H1 (cell line): ENCODE measurements at regions not wholly inside any gene's neighbourhood (a gene's known extent, or its start where the extent isn't known, plus 50 kb on each side); places are given as distances from the start of the nearest gene placed in this dataset.
A peak's percentile ranks its signal among the peaks of the same experiment; 100 is the strongest.

ENCODE experiments used
- CTCF ChIA-PET: fragments of 300-600 bp; sonication (Branson Sonifier 250); formaldehyde crosslinking; loops from one replicate; lab custom pipeline; 2021; ENCODE audit not compliant: partially characterized antibody; lab: Charles Lee
- POLR2A ChIA-PET: fragments of 300-600 bp; sonication (Branson Sonifier 250); formaldehyde crosslinking; loops from one replicate; lab custom pipeline; 2021; ENCODE audit warnings: inconsistent platforms; ENCODE audit not compliant: partially characterized antibody; lab: Charles Lee
- DNase-seq, 2 experiments: peaks; one replicate each; pipeline versions ENCODE4 v3.0.0 to v3.0.0-alpha.2; 2010 to 2022; ENCODE audit warnings: low spot score in 2 of 2, low read depth in 1 of 2, mixed read lengths in 1 of 2
- FAIRE-seq: peaks from 2 replicates; lab custom pipeline; 2011; peaks lifted over from hg19 to GRCh38; lab: Jason Lieb, UNC
- H2AFZ ChIP-seq: 2 replicates; pipeline ENCODE4 v1.8.1; 2012; ENCODE audit warnings: low read length, inconsistent platforms
- H2AK5ac ChIP-seq: 2 replicates; pipeline ENCODE4 v1.6.1; 2013; ENCODE audit warnings: low read depth, low read length
- H2BK120ac ChIP-seq: replicated peaks from 2 replicates; pipeline ENCODE3; 2013; ENCODE audit warnings: low read depth, low read length, inconsistent platforms
- H2BK12ac ChIP-seq: 2 replicates; pipeline ENCODE4 v1.6.1; 2013; ENCODE audit warnings: low read depth, low read length
- H2BK15ac ChIP-seq: 2 replicates; pipeline ENCODE4 v1.6.1; 2013; ENCODE audit warnings: low read length
- H2BK20ac ChIP-seq: 2 replicates; pipeline ENCODE4 v1.6.1; 2013; ENCODE audit warnings: low read length
- H2BK5ac ChIP-seq: 2 replicates; pipeline ENCODE4 v1.6.1; 2013; ENCODE audit warnings: low read depth, low read length
- H3K14ac ChIP-seq: 2 replicates; pipeline ENCODE4 v1.6.1; 2013; ENCODE audit warnings: inconsistent platforms; ENCODE audit not compliant: insufficient read length
- H3K18ac ChIP-seq: 2 replicates; pipeline ENCODE4 v1.6.1; 2013; ENCODE audit warnings: low read length; ENCODE audit errors: extremely low read depth
- H3K23ac ChIP-seq: 2 replicates; pipeline ENCODE4 v1.6.1; 2013; ENCODE audit warnings: inconsistent platforms; ENCODE audit not compliant: insufficient read length
- H3K23me2 ChIP-seq: 2 replicates; pipeline ENCODE4 v1.6.1; 2013; ENCODE audit warnings: low read depth, low read length
- H3K27ac ChIP-seq: 2 replicates; pipeline ENCODE4 v1.6.1; 2011; ENCODE audit warnings: low read depth, low read length, inconsistent platforms
- H3K27me3 ChIP-seq, 4 experiments: replicated peaks in 1 of 4; 1 replicate in 1 of 4; 2 replicates in 3 of 4; pipeline versions ENCODE4 v1.6.1 to v1.8.1; 2011 to 2013; ENCODE audit warnings: low read length in 3 of 4, mild to moderate bottlenecking in 3 of 4, inconsistent platforms in 2 of 4, mixed read lengths in 2 of 4, moderate library complexity in 1 of 4; ENCODE audit not compliant: control insufficient read depth in 3 of 4, insufficient read depth in 3 of 4; ENCODE audit errors: extremely low read depth in 1 of 4
- H3K36me3 ChIP-seq, 4 experiments: 2 replicates each; pipeline versions ENCODE4 v1.6.1 to v1.8.1; 2011 to 2013; ENCODE audit warnings: mild to moderate bottlenecking in 4 of 4, low read length in 3 of 4, moderate library complexity in 2 of 4, control low read depth in 1 of 4, inconsistent platforms in 1 of 4; ENCODE audit not compliant: insufficient read depth in 4 of 4, control insufficient read depth in 2 of 4
- H3K4ac ChIP-seq: replicated peaks from 2 replicates; pipeline ENCODE3; 2013; ENCODE audit warnings: low read length, low read depth, mixed read lengths, inconsistent platforms; ENCODE audit not compliant: insufficient read length
- H3K4me1 ChIP-seq, 4 experiments: replicated peaks in 1 of 4; 1 replicate in 1 of 4; 2 replicates in 3 of 4; pipeline versions ENCODE4 v1.6.1 to v1.8.1; 2011 to 2013; ENCODE audit warnings: low read length in 3 of 4, inconsistent platforms in 2 of 4, mixed read lengths in 1 of 4; ENCODE audit not compliant: insufficient read depth in 4 of 4, control insufficient read depth in 3 of 4
- H3K4me2 ChIP-seq, 2 experiments: 2 replicates each; pipeline versions ENCODE4 v1.6.1 to v1.8.1; 2011 to 2013; ENCODE audit warnings: low read depth in 2 of 2, low read length in 2 of 2, control low read depth in 1 of 2, inconsistent platforms in 1 of 2, mild to moderate bottlenecking in 1 of 2; ENCODE audit not compliant: insufficient read depth in 1 of 2
- H3K4me3 ChIP-seq, 4 experiments: fragments of 200-600, 300-600 bp in 1 of 4; sonication (generic), shearing (Covaris generic), sonication (Bioruptor Twin) in 1 of 4; 2 replicates each; pipeline versions ENCODE4 v1.5.1 to v1.8.1; 2011 to 2016; ENCODE audit warnings: low read length in 4 of 4, low read depth in 3 of 4, control low read depth in 2 of 4, inconsistent platforms in 2 of 4, mild to moderate bottlenecking in 2 of 4, mixed read lengths in 1 of 4, moderate library complexity in 1 of 4; ENCODE audit not compliant: insufficient read depth in 2 of 4; ENCODE audit errors: extremely low read depth in 1 of 4
- H3K56ac ChIP-seq: replicated peaks from 2 replicates; pipeline ENCODE3; 2013; ENCODE audit warnings: low read depth, mild to moderate bottlenecking, mixed read lengths, low read length, inconsistent platforms; ENCODE audit not compliant: insufficient read length
- H3K79me1 ChIP-seq: 2 replicates; pipeline ENCODE4 v1.6.1; 2013; ENCODE audit warnings: low read depth, low read length, control low read depth
- H3K79me2 ChIP-seq, 2 experiments: 2 replicates each; pipeline versions ENCODE4 v1.6.1 to v1.8.1; 2012 to 2013; ENCODE audit warnings: low read length in 2 of 2, mild to moderate bottlenecking in 2 of 2, inconsistent platforms in 1 of 2; ENCODE audit not compliant: insufficient read depth in 2 of 2, control insufficient read depth in 1 of 2
- H3K9ac ChIP-seq, 4 experiments: replicated peaks in 1 of 4; 1 replicate in 1 of 4; 2 replicates in 3 of 4; pipeline versions ENCODE4 v1.6.1 to v1.8.1; 2011 to 2013; ENCODE audit warnings: low read depth in 3 of 4, low read length in 3 of 4, control low read depth in 2 of 4, mild to moderate bottlenecking in 2 of 4, moderate library complexity in 2 of 4, inconsistent platforms in 1 of 4; ENCODE audit errors: extremely low read depth in 1 of 4
- H3K9me3 ChIP-seq, 2 experiments: 2 replicates each; pipeline versions ENCODE4 v1.6.1 to v1.8.1; 2012 to 2013; ENCODE audit warnings: mild to moderate bottlenecking in 2 of 2, moderate library complexity in 2 of 2, control low read depth in 1 of 2, inconsistent platforms in 1 of 2, low read depth in 1 of 2, low read length in 1 of 2, mixed read lengths in 1 of 2; ENCODE audit not compliant: insufficient read depth in 2 of 2
- H4K20me1 ChIP-seq, 2 experiments: replicated peaks in 1 of 2; 2 replicates each; pipeline versions ENCODE3 to v1.8.1; 2011 to 2013; ENCODE audit warnings: inconsistent platforms in 2 of 2, low read length in 2 of 2, mild to moderate bottlenecking in 1 of 2; ENCODE audit not compliant: insufficient read depth in 2 of 2, control insufficient read depth in 1 of 2
- H4K5ac ChIP-seq: 2 replicates; pipeline ENCODE4 v1.6.1; 2013; ENCODE audit warnings: low read length, low read depth, mixed read lengths, inconsistent platforms; ENCODE audit not compliant: insufficient read length
- H4K8ac ChIP-seq: 2 replicates; pipeline ENCODE4 v1.8.0; 2013; ENCODE audit warnings: mild to moderate bottlenecking, moderate library complexity, low read length, inconsistent platforms; ENCODE audit not compliant: insufficient read depth; ENCODE audit errors: extremely low read depth
- H4K91ac ChIP-seq: replicated peaks from 2 replicates; pipeline ENCODE3; 2013; ENCODE audit warnings: low read length, mixed read lengths, inconsistent platforms; ENCODE audit not compliant: insufficient read length
- ASH2L ChIP-seq: fragments of 200-600, 300-600 bp; sonication (generic); IDR thresholded peaks from one replicate; pipeline ENCODE4 v1.7.1; 2017; ENCODE audit warnings: low read length
- ATF2 ChIP-seq: IDR thresholded peaks from 2 replicates; pipeline ENCODE4 v1.6.1; 2012; ENCODE audit warnings: low read length, inconsistent platforms
- BCL11A ChIP-seq, 2 experiments: IDR thresholded peaks; one replicate each; pipeline ENCODE4 v1.6.1; 2011; ENCODE audit warnings: low read depth in 2 of 2, low read length in 2 of 2, mild to moderate bottlenecking in 2 of 2
- CBX5 ChIP-seq: fragments of 300-800, 300-1000 bp; sonication (generic); IDR thresholded peaks from 2 replicates; pipeline ENCODE4 v1.7.1; 2016; ENCODE audit warnings: antibody characterized with exemption, low read length, low read depth
- CTBP2 ChIP-seq: IDR thresholded peaks from 2 replicates; pipeline ENCODE4 v1.7.0; 2011; ENCODE audit warnings: borderline replicate concordance, mild to moderate bottlenecking, moderate library complexity, mixed read lengths, low read length; ENCODE audit not compliant: insufficient read depth, insufficient read length
- HDAC6 ChIP-seq: IDR thresholded peaks from one replicate; pipeline ENCODE4 v1.7.1; 2012; ENCODE audit warnings: low read depth, mild to moderate bottlenecking, inconsistent platforms, low read length, moderate library complexity
- JUN ChIP-seq: IDR thresholded peaks from 2 replicates; pipeline ENCODE4 v1.6.1; 2011; ENCODE audit warnings: low read depth, mild to moderate bottlenecking, improper control_type of control experiment, low read length
- PHF8 ChIP-seq: fragments of 200-600 bp; sonication (generic); conservative IDR thresholded peaks from 2 replicates; pipeline ENCODE4 v1.7.1; 2012; ENCODE audit warnings: low read depth, mild to moderate bottlenecking, inconsistent platforms, low read length, moderate library complexity
- POLR2A ChIP-seq, 2 experiments: IDR thresholded peaks; 1 replicate in 1 of 2; 2 replicates in 1 of 2; pipeline ENCODE4 v1.6.1; 2011; ENCODE audit warnings: low read depth in 2 of 2, low read length in 2 of 2, mild to moderate bottlenecking in 2 of 2; ENCODE audit errors: control extremely low read depth in 1 of 2
- SAP30 ChIP-seq: fragments of 300-600 bp; sonication (generic); IDR thresholded peaks from 2 replicates; pipeline ENCODE4 v1.7.1; 2012; ENCODE audit warnings: low read length, moderate library complexity, mild to moderate bottlenecking, inconsistent platforms; ENCODE audit not compliant: insufficient read depth, insufficient replicate concordance
- SP2 ChIP-seq: IDR thresholded peaks from 2 replicates; pipeline ENCODE4 v1.6.1; 2012; ENCODE audit warnings: mild to moderate bottlenecking, low read length, inconsistent platforms
- TAF1 ChIP-seq: IDR thresholded peaks from 2 replicates; pipeline ENCODE4 v1.6.1; 2011; ENCODE audit warnings: mild to moderate bottlenecking, low read depth, low read length
- TAF7 ChIP-seq: optimal IDR thresholded peaks from 2 replicates; pipeline ENCODE3; 2011; ENCODE audit warnings: low read depth, mild to moderate bottlenecking, inconsistent platforms, low read length, moderate library complexity, borderline replicate concordance
- TBP ChIP-seq: IDR thresholded peaks from 2 replicates; pipeline ENCODE4 v1.6.1; 2011; ENCODE audit warnings: low read depth, low read length, improper control_type of control experiment
- WGBS, 2 experiments: shearing (Covaris generic) in 1 of 2; methylation state at CpG; one replicate each; pipeline versions ENCODE4 v1.1.6 to v1.1.7; 2013 to 2015; ENCODE audit warnings: low lambda C conversion rate in 2 of 2, mixed read lengths in 2 of 2, inconsistent platforms in 1 of 2, low coverage in 1 of 2, missing lambda C conversion rate in 1 of 2; ENCODE audit not compliant: insufficient replicate concordance in 2 of 2, insufficient coverage in 1 of 2, insufficient read length in 1 of 2; ENCODE audit errors: extremely low coverage in 1 of 2, missing lambda C conversion rate in 1 of 2; 5-methylcytosine and 5-hydroxymethylcytosine counted together

GRCh38 chr10:130455791-130456190, 319.6 kb downstream of the GLRX3 start:
- no peak overlapping the region for H3K4me3 ChIP-seq
- no peaks in the 10 kb centered on the region for H3K23me2 ChIP-seq
- H3K27ac ChIP-seq, result no peak overlapping the region
- H2BK12ac ChIP-seq, result no peak overlapping the region
- H3K4me2 ChIP-seq, result no peak overlapping the region
- DNase-seq, result peak in 1 of 2 experiments; percentile 14
- no peak overlapping the region for H2BK120ac ChIP-seq
- H3K14ac ChIP-seq, result no peak overlapping the region
- H4K20me1 ChIP-seq, result no peaks in the 10 kb centered on the region
- H3K27me3 ChIP-seq, result no peaks in the 10 kb centered on the region
- H3K36me3 ChIP-seq, result no peaks in the 10 kb centered on the region
- no peak overlapping the region for H2AK5ac ChIP-seq
- no peak overlapping the region for H3K9ac ChIP-seq
- FAIRE-seq, result no peak
- no peak overlapping the region for H2BK15ac ChIP-seq
- H3K79me1 ChIP-seq, result no peaks in the 10 kb centered on the region
- H4K91ac ChIP-seq, result no peak overlapping the region
- no peak overlapping the region for H3K56ac ChIP-seq
- H4K5ac ChIP-seq, result no peak overlapping the region
- no peaks in the 10 kb centered on the region; a peak in 1 of 7 replicates for H3K4me1 ChIP-seq
- H3K9me3 ChIP-seq, result no peaks in the 10 kb centered on the region
- ChIA-PET CTCF (interaction anchor here (1.2 kb wide), 1 partner anchor 115 kb away, joined by 3 read pairs; no protein-coding TSS in a partner anchor), POLR2A (no interaction called here)
- H3K18ac ChIP-seq, result no peak overlapping the region
- H2BK5ac ChIP-seq, result no peak overlapping the region
- no peak overlapping the region for H2AFZ ChIP-seq
- no peak overlapping the region for H3K4ac ChIP-seq
- H2BK20ac ChIP-seq, result no peak overlapping the region
- no peaks in the 10 kb centered on the region for H3K79me2 ChIP-seq
- 93% methylated on average over 7 of the region's 7 CpGs; no CpG with 5 or more reads in 1 of the 2 experiments for WGBS, 2 experiments
- no peak overlapping the region for H4K8ac ChIP-seq
- H3K23ac ChIP-seq, result no peak overlapping the region
- TF ChIP-seq PHF8 (no peak), HDAC6 (no peak), CBX5 (no peak), TAF1 (no peak), JUN (no peak), SAP30 (no peak), TBP (no peak), ASH2L (no peak), TAF7 (no peak), CTBP2 (no peak), BCL11A (IDR thresholded peaks at IDR 0.05; ENCODE audit: low read depth in 2 of 2, low read length in 2 of 2) (no peak), SP2 (no peak), ATF2 (no peak), POLR2A (IDR thresholded peaks at IDR 0.05; ENCODE audit: control extremely low read depth in 1 of 2, low read depth in 2 of 2, low read length in 2 of 2) (no peak)
